ENCODE measurements at regions not wholly inside any gene's neighbourhood (a gene's known extent, or its start where the extent isn't known, plus 50 kb on each side); places are given as distances from the start of the nearest gene placed in this dataset.

DNA sequence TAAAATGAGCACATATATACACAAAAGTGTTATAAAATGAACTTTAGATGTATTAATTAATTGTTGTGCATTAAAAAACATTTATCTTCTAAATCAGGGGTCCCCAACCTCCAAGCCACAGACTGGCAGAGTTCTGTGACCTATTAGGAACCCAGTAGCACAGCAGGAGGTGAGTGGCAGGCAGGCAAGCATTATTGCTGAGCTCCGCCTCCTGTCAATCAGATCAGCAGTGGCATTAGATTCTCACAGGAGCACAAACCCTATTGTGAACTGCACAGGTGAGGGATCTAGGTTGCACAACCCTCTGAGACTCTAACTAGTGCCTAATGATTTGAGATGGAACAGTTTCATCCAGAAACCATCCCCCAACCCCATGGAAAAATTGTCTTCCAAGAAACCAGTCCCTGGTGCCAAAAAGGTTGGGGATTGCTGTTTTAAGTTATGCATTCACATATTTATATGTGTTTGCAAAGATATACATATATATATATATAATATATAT, 583.7 kb downstream of the KCNJ2 start:
- no peak for DNase-seq

DNA sequence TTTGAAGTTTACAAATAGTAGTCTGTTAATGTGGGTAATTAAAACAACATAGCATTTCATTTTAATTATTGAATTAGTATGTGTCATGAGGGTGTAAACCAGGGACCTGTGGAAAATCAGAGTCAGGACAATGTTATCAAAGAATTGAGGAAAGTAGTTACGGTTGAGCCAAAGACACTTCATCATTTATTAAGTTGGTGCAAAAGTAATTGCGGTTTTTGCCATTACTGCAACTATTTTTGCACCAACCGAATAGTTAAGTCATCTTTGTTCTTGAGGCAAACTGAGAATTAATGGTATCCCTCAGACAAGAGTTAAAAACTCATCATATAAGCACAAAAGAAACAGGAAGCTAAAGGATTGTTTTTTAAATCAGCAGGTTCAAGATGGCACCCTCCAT, 593.7 kb downstream of the KCNJ2 start:
- no peak for DNase-seq

DNA sequence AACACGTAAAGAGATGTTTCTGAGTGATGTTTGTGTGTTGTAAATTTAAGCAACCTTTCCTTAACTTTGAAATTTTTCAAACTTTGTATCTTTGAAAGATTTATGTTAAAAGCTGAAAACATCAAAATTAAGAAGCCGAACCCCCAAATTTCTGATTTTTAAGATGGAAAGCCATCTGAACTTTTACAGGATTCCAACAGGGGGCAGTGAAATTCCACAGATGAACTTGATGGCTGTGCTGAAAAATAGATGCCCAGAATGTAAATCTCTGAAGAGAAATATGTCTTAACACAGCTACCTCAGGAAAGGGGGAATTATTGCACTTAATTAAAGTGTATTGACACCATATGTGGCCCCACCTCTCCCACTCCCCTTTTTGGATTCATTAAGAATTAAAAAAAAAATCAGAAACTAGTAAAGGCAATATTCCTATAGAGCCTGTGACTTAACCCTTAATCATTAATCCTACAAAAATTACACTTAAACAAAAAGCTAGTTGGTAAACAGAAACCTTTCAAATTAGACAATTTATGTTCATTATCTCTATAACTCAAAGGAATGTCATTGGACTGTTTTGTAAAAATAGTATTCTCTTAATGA, 597.9 kb downstream of the KCNJ2 start:
- DNase-seq = peak; percentile 33

DNA sequence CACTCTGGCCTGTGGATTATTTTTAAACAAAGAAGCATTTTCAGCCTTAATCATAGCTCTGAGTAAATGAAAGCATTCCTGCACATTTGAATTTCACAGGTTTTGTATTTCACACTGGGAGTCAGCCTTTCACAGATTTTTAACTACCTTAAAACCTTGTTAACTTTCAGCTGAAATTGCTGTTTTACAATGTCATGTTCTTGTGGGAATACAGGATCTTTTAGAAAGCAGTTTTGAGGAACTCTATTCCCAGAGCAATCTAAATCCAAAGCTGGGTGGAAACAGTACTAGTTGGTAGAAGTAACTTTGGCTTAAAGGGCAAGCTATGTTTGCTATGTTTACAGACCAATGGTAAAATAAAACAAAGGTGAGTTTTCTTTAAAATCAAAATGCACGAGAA, 600.6 kb downstream of the KCNJ2 start:
- DNase-seq = no peak

DNA sequence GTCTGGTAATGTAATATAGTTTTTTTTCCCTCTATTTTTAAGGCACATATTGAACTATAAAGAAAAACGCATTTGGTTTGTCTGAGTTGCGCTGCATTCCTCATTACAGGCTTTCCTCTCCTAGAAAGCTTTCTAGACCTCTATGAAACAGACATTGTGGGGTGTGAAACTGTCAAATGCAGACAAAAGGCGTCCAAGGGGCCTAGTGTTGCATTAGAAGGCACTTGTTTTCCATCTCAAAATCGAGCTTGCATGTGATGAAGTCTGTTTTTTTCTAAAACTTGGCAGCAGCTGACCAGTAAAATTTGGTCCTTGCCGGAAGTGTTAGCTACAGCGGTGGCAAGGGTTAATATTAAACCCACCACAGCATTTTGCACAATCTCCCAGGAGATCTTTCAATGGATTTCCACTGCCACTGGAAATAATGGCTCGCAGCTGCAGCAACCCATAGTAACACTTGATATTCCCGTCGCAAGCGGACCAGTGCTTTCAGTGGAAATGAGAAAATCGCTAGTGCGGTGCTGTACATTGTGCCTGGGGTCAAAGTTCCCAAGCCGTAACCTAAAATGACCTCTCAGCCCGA, 602.6 kb downstream of the KCNJ2 start:
- no peak for DNase-seq

DNA sequence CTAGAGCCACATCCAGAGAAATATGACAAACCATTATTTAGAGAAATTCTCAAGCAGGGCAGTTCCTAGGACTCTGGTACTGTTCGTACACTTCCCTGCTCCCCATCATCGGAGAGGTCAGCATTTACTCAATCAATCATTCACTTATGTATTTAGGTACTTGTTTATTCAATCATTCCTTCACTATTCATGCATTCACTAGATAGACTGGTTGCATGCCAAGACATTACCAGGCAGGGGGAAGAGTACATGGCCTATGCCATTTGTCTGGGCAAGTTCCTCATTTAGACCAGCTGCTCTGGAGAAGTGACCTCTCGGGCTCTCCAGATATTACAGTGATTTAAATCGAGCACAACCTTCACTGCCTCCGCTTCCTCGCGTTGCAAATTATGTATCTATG, 603.4 kb downstream of the KCNJ2 start:
- DNase-seq = no peak

DNA sequence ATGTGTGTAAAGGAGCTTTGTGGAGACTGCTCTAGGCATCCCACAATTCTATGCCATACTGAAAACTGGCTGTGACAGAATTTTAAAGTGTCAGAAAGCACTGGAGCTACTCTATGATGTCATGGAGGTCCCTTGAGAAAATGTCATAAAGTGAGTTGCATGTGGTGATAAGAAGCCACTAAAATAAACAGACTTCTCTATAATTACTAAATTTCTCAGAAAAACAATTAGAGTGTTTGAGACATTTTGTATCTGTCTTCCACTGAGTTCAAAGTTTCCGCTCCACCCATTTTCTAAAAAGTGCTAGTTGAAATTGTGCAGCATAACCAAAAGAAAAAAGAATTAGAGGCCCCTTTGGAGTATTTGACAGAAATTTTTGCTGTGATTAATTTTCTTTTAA, 603.9 kb downstream of the KCNJ2 start:
- DNase-seq = no peak

DNA sequence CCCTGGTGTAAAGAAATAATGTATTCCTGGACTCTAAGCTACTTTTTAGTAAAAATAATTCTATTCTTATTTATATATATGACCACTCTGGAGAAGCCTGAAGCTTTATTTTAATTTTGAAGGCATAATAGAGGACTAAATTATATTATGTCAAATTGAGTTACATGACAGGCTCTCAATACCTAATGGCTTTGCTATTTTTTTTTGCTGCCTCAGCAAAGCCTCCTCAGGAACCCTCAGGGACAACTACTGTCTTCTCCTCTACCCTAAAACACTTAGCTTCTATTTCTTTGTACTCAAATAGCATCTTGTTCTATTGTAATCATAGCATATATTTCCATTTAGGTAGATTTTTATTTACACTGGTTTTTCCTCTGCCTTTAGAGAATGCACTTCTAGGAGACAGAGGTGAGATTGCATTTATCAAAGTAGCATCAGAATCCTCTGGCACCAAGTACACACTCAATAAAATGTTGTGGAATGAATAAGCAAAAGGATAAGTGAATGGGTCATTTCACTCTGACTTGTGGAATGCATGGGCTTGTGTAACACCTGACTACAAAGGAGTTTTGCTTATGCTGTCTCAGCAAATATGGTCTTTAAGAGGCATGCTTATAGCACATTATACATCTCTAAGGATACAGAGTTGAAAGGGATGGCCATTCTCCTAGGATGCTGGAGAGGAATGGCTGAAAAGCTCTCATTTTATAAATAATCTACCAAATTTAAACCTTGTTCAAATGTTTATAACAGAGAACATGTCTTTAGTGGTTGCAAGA, 605.2 kb downstream of the KCNJ2 start:
- DNase-seq = no peak

DNA sequence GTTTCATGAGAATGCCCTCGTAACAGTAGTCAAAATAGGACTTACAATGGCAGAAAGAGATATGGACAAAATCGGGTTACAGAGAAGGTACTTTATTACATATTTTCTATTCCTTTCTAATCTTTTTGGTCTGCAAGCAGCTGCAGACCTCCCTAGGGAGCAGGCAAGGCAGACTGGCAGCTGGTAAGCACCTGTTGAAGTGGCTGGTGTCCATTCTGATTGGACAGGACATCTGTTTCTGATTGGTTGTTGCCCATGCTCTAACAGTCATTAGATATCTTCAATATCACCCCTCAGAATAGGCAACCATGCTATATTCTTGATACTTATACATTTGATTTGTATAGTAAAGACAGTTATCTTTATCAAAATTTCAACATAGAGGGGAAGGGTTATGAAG, 606.3 kb downstream of the KCNJ2 start:
- peak; percentile 31 for DNase-seq

DNA sequence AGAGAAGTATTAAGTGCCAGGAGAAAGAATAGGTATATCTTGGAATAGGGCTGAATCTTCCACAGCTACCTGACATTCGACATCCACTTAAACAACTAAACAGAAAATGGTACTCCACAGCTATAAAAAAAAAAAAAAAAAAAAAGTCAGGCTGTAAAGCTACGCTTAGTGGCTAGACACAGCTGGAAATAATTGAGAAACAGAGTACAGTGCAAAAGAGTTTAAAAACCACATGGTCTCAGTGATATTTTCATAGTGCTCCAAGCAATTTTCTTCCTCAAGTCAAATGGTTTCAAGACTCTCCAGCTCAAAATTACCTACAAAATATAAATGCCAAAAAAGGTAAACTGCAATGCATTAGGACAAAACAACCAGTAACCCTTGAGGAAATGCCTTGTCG, 607.1 kb downstream of the KCNJ2 start:
- DNase-seq = no peak

DNA sequence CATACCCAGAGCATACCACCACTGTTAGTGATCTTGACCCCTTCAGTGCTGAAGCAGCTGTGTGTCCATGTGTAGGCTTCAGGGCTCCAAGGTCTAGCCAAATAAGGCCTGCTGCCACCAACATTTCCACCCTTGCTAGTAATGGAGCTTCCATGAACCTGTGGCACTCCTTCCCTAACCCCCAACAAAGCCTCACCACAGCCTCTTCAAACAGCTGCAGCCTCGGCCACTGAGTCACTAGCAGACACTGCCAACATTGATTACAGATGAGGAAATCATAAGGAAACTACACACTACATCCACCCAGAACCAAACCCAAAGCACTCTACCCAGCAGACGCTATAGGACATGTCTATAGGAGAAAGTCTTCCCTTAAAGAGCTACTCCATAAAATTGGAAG, 610.7 kb downstream of the KCNJ2 start:
- no peak for DNase-seq

DNA sequence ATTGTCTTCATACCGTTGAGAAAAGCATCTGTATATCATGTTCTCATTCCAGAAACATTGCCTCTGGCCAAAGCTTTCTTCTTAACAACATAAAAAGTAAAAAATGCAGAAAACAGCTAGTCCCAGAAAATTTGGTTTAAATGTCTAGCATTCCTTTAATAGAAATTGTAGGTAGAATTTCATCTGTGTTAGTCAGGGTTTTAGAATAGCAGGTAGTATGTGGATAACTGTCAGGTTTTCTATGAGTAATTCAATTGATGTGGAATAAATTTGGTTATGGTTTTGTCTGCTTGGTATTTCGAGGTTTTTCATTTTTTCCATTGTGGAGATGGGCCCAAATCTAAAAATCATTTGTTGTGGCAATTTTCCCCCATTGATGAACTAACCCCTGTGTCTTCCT, 616.7 kb downstream of the KCNJ2 start:
- DNase-seq = no peak

DNA sequence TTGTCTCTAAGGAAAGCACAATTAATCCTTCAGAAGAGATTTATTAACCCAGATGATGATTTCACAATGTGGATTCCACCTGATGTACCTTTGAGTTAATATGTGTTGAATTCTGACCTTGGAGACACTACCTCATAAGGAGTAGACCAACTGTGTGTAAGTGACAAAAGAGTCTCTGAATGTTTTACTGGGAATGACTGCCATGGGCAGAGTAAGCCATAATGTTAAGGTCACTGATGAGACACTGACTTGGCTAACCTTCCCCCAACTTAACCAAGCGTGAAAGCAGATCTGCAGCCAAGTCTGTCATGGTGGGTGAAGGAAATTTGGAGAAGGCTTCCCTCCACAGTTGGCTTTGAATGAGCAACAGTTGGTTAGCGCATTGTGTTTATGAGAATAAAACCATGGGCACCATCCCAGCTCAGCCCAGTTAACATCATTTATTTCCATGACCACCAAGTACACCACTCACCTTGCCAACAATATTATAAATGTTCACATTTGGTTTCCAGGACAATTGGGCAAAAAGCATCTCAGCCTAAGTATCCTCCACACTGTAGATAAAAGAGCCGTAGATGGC, 618.5 kb downstream of the KCNJ2 start:
- no peak for DNase-seq

DNA sequence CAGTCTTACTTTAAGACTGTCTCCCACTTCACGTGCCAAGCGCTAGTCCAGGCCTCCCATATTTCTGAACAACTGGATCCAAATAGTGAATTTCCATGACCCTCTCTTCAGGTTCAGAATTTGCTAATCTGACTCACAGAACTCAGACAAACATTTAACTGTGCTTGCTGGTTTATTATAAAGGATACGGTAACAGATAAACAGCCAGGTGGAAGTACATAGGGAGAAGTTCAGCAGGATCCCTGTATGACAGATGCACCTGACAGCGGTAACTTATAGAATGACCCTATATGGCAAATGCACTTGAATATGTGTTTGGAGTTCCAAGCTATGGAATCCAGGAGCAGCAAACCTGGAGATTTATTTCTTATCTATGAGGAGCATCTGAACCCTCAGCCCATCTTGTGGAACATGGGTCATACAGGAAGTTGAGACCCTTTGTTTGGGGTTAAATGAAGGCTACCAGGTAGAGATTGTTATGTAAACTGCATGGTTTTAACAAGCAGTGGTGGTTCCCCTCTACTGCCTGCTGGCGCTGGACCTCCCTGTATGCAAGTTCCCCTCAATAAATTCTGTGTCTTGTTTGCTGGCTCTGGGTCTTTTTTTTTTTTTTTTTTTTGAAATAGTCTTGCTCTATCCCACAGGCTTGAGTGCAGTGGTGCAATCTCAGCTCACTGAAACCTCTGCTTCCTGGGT, 622.6 kb downstream of the KCNJ2 start:
- DNase-seq = no peak

DNA sequence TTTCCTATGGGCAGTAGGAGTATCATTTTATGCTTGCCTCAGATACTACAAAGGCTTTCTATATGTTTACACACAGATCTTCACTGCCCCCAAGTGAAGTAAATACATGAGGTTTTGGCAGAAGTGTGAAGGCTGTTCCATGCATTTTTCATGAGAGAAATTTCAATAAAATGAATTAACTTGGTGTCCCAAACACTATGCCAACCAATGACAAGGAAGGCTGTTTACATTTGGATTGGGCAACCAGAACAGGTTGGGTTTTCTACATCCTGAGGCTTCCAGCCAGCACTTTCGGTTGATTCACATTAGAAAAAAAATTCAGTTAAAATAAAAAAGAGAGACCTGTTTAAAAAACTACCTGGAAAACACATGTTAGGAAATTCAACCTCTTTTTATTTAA, 625.4 kb downstream of the KCNJ2 start:
- DNase-seq = no peak

DNA sequence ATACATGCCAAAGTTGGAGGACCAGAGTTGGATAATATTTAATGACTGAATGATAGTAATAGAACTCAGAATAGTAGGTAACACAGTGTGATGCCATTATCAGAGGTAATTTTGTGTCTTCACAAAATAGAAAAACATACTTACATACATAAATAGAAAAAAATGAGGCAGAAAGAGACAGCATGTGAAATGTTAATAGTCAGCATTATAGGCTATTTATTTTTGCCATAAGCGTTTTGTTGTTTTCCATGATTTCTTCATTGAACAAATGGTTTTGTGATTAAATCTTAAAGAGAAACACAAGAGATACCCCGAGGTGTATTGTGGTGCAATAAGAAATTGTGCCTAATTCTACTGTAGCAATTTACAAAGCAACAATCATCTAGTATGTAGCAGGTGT, 626.3 kb downstream of the KCNJ2 start:
- DNase-seq = no peak

DNA sequence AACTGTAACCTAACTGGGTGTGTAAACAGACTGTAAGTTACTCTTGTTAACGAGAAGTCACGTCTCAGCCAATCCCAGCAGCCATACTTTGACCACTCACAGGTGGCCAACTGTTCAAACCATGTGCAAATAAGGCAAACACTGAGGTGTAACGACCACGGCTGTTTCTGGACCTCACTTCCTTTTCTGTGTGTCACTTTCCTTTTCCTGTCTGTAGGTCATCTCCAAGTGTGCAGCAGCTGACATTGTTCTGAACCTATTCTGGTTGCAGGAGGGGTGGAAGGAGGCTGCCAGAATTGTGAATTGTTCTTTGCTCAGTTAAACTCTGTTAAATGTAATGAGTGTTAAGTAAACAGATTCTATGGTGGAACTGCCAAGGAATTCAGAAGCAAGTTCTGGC, 627.4 kb downstream of the KCNJ2 start:
- DNase-seq = no peak

DNA sequence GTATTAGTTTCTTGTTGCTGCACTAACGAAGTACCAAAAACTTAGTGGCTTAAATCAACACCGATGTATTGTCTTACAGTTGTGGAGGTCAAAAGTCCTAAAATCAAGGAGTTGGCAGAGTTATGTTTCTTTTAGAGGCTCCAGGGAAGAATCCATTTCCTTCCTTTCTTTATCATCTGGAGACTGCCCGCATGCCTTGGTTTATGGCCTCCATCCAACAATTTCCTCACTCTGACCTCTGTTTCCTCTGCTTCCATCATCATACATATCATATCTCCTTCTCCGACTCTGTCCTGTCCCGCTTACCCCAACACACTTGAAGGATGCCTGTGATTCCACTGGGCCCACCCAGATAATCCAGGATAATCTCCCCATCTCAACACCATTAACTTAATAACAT, 627.8 kb downstream of the KCNJ2 start:
- DNase-seq = no peak

DNA sequence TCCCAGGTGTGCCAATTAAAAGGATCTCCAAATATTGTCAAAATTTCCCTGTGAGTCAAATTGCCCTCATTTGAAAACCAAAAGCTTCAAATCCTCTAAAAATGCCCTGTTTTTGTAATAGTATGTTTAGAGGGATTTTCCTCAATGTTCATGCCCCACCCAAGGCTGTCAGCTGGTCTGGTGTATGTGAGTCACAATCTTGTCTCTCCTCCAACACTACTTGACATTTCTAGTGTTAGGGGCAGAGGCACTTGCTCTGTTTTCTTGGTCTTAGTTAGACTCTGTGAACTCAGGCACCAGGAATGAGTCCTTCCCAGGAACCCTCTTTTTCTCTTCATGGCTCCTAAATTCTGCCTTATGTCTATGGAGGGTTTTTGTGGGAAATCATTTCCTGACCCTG, 634.8 kb downstream of the KCNJ2 start:
- no peak for DNase-seq

DNA sequence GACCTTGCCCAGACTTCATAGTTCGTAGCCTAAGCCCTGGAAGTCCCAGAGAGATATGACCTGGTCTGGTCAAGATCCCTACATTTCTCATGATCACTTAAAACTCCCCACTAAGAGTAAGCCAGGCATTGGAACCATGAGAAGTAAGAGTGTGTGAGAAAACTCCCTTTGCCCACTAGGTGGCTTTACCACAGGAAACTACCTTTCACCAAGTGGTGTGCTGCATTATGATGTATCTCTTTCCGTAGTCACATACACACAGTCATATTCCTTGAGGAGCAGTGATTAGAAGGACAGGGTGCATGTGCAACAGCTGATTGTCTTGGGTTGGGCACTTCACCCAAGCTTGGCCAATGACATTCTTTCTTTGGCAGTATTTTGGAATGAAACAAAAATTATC, 639.3 kb downstream of the KCNJ2 start:
- no peak for DNase-seq

DNA sequence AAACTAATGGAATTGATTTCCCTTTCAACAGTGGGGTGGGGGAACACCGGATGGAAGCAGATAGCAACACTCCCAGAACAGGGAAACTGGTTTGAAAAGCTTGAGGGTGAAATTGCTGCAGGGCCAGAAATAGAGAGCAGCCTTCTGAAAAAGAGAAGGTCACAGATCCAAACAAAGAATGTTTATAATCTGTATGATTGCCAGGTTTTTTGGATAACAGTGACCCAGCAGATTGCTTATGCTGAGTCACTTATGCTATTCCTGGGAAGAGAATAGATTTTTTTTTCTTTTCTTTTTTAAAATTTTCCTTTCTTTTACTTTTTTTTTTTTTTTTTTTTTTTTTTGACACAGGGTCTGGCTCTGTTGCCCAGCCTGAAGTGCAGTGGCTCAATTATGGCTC, 641.3 kb downstream of the KCNJ2 start:
- no peak for DNase-seq

DNA sequence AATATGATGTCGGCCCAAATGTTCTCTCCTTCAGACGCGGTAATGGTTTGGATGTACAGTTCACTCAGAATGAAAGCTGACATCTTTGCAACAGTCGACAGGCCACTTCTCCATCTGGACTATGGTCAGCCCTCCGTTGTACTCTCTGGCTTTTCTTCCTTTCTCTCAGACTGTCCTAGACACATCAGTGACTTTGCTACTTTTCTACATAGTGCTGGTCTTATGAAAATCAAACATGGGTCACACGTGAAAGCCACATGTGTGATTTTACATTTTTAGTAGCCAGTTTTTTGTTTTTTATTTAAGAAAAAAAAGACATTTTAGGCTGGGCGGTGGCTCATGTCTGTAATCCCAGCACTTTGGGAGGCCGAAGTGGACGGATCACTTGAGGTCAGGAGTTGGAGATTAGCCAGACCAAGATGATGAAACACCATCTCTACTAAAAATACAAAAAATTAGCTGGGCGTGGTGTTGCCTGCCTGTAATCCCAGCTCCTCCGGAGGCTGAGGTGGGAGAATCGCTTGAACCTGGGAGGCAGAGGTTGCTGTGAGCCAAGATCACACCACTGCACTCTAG, 644.1 kb downstream of the KCNJ2 start:
- DNase-seq = no peak

DNA sequence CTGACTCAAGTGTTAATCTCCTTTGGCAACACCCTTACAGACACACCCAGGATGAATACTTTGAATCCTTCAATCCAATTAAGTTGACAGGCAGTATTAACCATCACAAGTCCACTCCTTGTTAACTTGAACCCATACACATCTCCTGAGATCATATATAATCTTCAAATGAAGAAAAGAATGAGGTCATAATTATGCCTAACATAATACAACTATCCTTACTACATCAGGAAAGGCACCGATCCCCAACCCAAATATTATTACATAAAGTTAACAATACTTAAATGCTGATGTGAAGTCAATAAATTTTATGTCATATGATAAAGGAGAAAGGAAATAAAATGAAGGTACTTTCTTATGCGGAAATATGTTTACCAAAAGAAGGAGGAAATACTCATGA, 649.9 kb downstream of the KCNJ2 start:
- no peak for DNase-seq

All from NCI-H1436 treated with DMSO at 0.1 percent for 48 hours (cell line).